ENCODE measurements at regions not wholly inside any gene's neighbourhood (a gene's known extent, or its start where the extent isn't known, plus 50 kb on each side); places are given as distances from the start of the nearest gene placed in this dataset.

GRCh38 chr13:109691689-109692088 is 94.7 kb downstream of the IRS2 start:
- Mint-ChIP-seq H3K27me3 (no peaks in the 10 kb centered on the region), H3K4me1 (no peaks in the 10 kb centered on the region), H3K36me3 (no peaks in the 10 kb centered on the region), H3K9me3 (no peaks in the 10 kb centered on the region), H3K4me3 (no peak overlapping the region), H3K27ac (no peak overlapping the region)
- Histone ChIP-seq H3K36me3 (ENCODE audit: insufficient read depth, low read length) (no peaks in the 10 kb centered on the region), H3K4me3 (ENCODE audit: low read length) (no peak overlapping the region), H3K4me1 (ENCODE audit: insufficient read depth, low read length) (no peaks in the 10 kb centered on the region), H3K9me3 (ENCODE audit: low read length) (no peaks in the 10 kb centered on the region), H3K27me3 (ENCODE audit: insufficient read depth, low read length, poor library complexity, severe bottlenecking) (no peaks in the 10 kb centered on the region), H3K27ac (ENCODE audit: low read depth, low read length) (no peak overlapping the region)
- DNase-seq, result no peak
- ChIA-PET POLR2A (no interaction called here), CTCF (no interaction called here)

GRCh38 chr13:109687559-109688448 is 98.6 kb downstream of the IRS2 start:
- no peaks in the 10 kb centered on the region for H3K36me3 ChIP-seq (ENCODE audit: insufficient read depth, low read length)
- POLR2A ChIA-PET, result no interaction called here
- no peaks in the 10 kb centered on the region for H3K4me1 ChIP-seq (ENCODE audit: insufficient read depth, low read length)
- H3K4me3 ChIP-seq (ENCODE audit: low read length), result no peak overlapping the region
- Mint-ChIP-seq H3K9me3 (no peaks in the 10 kb centered on the region), H3K4me1 (no peaks in the 10 kb centered on the region), H3K27me3 (peaks cover 0 to 3% of the 10 kb centered on the region in 2 donors), H3K4me3 (no peak overlapping the region), H3K27ac (peak overlapping the region in 1 of 8 donors; percentile 18), H3K36me3 (no peaks in the 10 kb centered on the region)
- H3K27ac ChIP-seq (ENCODE audit: low read depth, low read length), result no peak overlapping the region
- CTCF ChIA-PET, result no interaction called here
- no peak for DNase-seq
- H3K9me3 ChIP-seq (ENCODE audit: low read length), result no peaks in the 10 kb centered on the region
- no peaks in the 10 kb centered on the region for H3K27me3 ChIP-seq (ENCODE audit: insufficient read depth, low read length, poor library complexity, severe bottlenecking)

- H3K27ac ChIP-seq (ENCODE audit: low read depth, low read length), result no peak overlapping the region
- H3K9me3 ChIP-seq (ENCODE audit: low read length), result no peaks in the 10 kb centered on the region
- no peaks in the 10 kb centered on the region for H3K27me3 ChIP-seq (ENCODE audit: insufficient read depth, low read length, poor library complexity, severe bottlenecking)
- Mint-ChIP-seq H3K36me3 (no peaks in the 10 kb centered on the region), H3K4me1 (no peaks in the 10 kb centered on the region), H3K27ac (no peak overlapping the region), H3K4me3 (no peak overlapping the region), H3K9me3 (peaks cover 0 to under 1% (median 0%) of the 10 kb centered on the region in 5 donors), H3K27me3 (peaks cover 0 to 6% of the 10 kb centered on the region in 2 donors)
- CTCF ChIA-PET, result no interaction called here
- DNase-seq, result no peak
- H3K4me3 ChIP-seq (ENCODE audit: low read length), result no peak overlapping the region
- POLR2A ChIA-PET, result no interaction called here
- no peaks in the 10 kb centered on the region for H3K36me3 ChIP-seq (ENCODE audit: insufficient read depth, low read length)
- no peaks in the 10 kb centered on the region for H3K4me1 ChIP-seq (ENCODE audit: insufficient read depth, low read length)
Measured at GRCh38 chr13:109685203-109685602, 101.2 kb downstream of the IRS2 start.

- no peak overlapping the region for H3K4me3 Mint-ChIP-seq
- no peaks in the 10 kb centered on the region for H3K9me3 ChIP-seq (ENCODE audit: low read length)
- ChIA-PET CTCF (no interaction called here), POLR2A (no interaction called here)
- H3K4me1 ChIP-seq (ENCODE audit: insufficient read depth, low read length), result no peaks in the 10 kb centered on the region
- no peaks in the 10 kb centered on the region for H3K36me3 ChIP-seq (ENCODE audit: insufficient read depth, low read length)
- H3K27ac Mint-ChIP-seq, result no peak overlapping the region
- H3K27me3 Mint-ChIP-seq, result peaks cover 0 to 6% of the 10 kb centered on the region in 2 donors
- no peaks in the 10 kb centered on the region for H3K36me3 Mint-ChIP-seq
- no peaks in the 10 kb centered on the region for H3K4me1 Mint-ChIP-seq
- H3K4me3 ChIP-seq (ENCODE audit: low read length), result no peak overlapping the region
- no peak for DNase-seq
- H3K27ac ChIP-seq (ENCODE audit: low read depth, low read length), result no peak overlapping the region
- peaks cover 0 to 2% (median 0%) of the 10 kb centered on the region in 5 donors for H3K9me3 Mint-ChIP-seq
- H3K27me3 ChIP-seq (ENCODE audit: insufficient read depth, low read length, poor library complexity, severe bottlenecking), result no peaks in the 10 kb centered on the region
Measured at GRCh38 chr13:109684824-109685202, 101.6 kb downstream of the IRS2 start.

GRCh38 chr13:109684084-109684823 is 102.1 kb downstream of the IRS2 start:
- Histone ChIP-seq H3K27me3 (ENCODE audit: insufficient read depth, low read length, poor library complexity, severe bottlenecking) (no peaks in the 10 kb centered on the region), H3K4me1 (ENCODE audit: insufficient read depth, low read length) (no peaks in the 10 kb centered on the region), H3K27ac (ENCODE audit: low read depth, low read length) (no peak overlapping the region), H3K36me3 (ENCODE audit: insufficient read depth, low read length) (no peaks in the 10 kb centered on the region), H3K9me3 (ENCODE audit: low read length) (no peaks in the 10 kb centered on the region), H3K4me3 (ENCODE audit: low read length) (no peak overlapping the region)
- no peak overlapping the region for H3K4me3 Mint-ChIP-seq
- no peak overlapping the region for H3K27ac Mint-ChIP-seq
- peaks cover 0 to 2% (median 0%) of the 10 kb centered on the region in 5 donors for H3K9me3 Mint-ChIP-seq
- H3K36me3 Mint-ChIP-seq, result no peaks in the 10 kb centered on the region
- H3K4me1 Mint-ChIP-seq, result no peaks in the 10 kb centered on the region
- CTCF ChIA-PET, result no interaction called here
- POLR2A ChIA-PET, result no interaction called here
- peaks cover 0 to 6% of the 10 kb centered on the region in 2 donors for H3K27me3 Mint-ChIP-seq
- no peak for DNase-seq

GRCh38 chr13:109682534-109683244 is 103.7 kb downstream of the IRS2 start:
- CTCF ChIA-PET, result no interaction called here
- H3K27ac ChIP-seq (ENCODE audit: low read depth, low read length), result no peak overlapping the region
- H3K9me3 Mint-ChIP-seq, result peaks cover 0 to 2% (median 0%) of the 10 kb centered on the region in 5 donors
- no peaks in the 10 kb centered on the region for H3K36me3 Mint-ChIP-seq
- no peaks in the 10 kb centered on the region for H3K27me3 ChIP-seq (ENCODE audit: insufficient read depth, low read length, poor library complexity, severe bottlenecking)
- H3K27me3 Mint-ChIP-seq, result peaks cover 0 to 6% of the 10 kb centered on the region in 2 donors
- POLR2A ChIA-PET, result no interaction called here
- DNase-seq, result no peak
- H3K4me1 Mint-ChIP-seq, result no peaks in the 10 kb centered on the region
- H3K36me3 ChIP-seq (ENCODE audit: insufficient read depth, low read length), result no peaks in the 10 kb centered on the region
- no peaks in the 10 kb centered on the region for H3K4me1 ChIP-seq (ENCODE audit: insufficient read depth, low read length)
- H3K27ac Mint-ChIP-seq, result no peak overlapping the region
- no peak overlapping the region for H3K4me3 ChIP-seq (ENCODE audit: low read length)
- H3K9me3 ChIP-seq (ENCODE audit: low read length), result no peaks in the 10 kb centered on the region
- peak overlapping the region in 1 of 7 donors; percentile 14 for H3K4me3 Mint-ChIP-seq

GRCh38 chr13:109680930-109681329 is 105.5 kb downstream of the IRS2 start:
- Mint-ChIP-seq H3K27me3 (peaks cover 2 to 6% of the 10 kb centered on the region in 2 donors), H3K4me1 (no peaks in the 10 kb centered on the region), H3K36me3 (no peaks in the 10 kb centered on the region), H3K27ac (no peak overlapping the region), H3K9me3 (peaks cover 0 to 2% (median 0%) of the 10 kb centered on the region in 5 donors), H3K4me3 (no peak overlapping the region)
- Histone ChIP-seq H3K27ac (ENCODE audit: low read depth, low read length) (no peak overlapping the region), H3K9me3 (ENCODE audit: low read length) (no peaks in the 10 kb centered on the region), H3K27me3 (ENCODE audit: insufficient read depth, low read length, poor library complexity, severe bottlenecking) (no peaks in the 10 kb centered on the region), H3K36me3 (ENCODE audit: insufficient read depth, low read length) (no peaks in the 10 kb centered on the region), H3K4me1 (ENCODE audit: insufficient read depth, low read length) (no peaks in the 10 kb centered on the region), H3K4me3 (ENCODE audit: low read length) (no peak overlapping the region)
- ChIA-PET CTCF (no interaction called here), POLR2A (no interaction called here)
- no peak for DNase-seq

- no peaks in the 10 kb centered on the region for H3K27me3 ChIP-seq (ENCODE audit: insufficient read depth, low read length, poor library complexity, severe bottlenecking)
- DNase-seq, result no peak
- H3K9me3 Mint-ChIP-seq, result peaks cover 0 to 4% (median 0%) of the 10 kb centered on the region in 5 donors
- H3K9me3 ChIP-seq (ENCODE audit: low read length), result no peaks in the 10 kb centered on the region
- no peak overlapping the region for H3K27ac Mint-ChIP-seq
- peak overlapping the region in 1 of 7 donors; percentile 29 for H3K4me3 Mint-ChIP-seq
- no peaks in the 10 kb centered on the region for H3K36me3 Mint-ChIP-seq
- H3K4me1 ChIP-seq (ENCODE audit: insufficient read depth, low read length), result no peaks in the 10 kb centered on the region
- CTCF ChIA-PET, result no interaction called here
- H3K36me3 ChIP-seq (ENCODE audit: insufficient read depth, low read length), result no peaks in the 10 kb centered on the region
- H3K27ac ChIP-seq (ENCODE audit: low read depth, low read length), result no peak overlapping the region
- peaks cover 6 to 8% of the 10 kb centered on the region in 2 donors for H3K27me3 Mint-ChIP-seq
- no peaks in the 10 kb centered on the region for H3K4me1 Mint-ChIP-seq
- POLR2A ChIA-PET, result no interaction called here
- no peak overlapping the region for H3K4me3 ChIP-seq (ENCODE audit: low read length)
Measured at GRCh38 chr13:109680288-109680687, 106.1 kb downstream of the IRS2 start.

Measured in CD8-positive, alpha-beta memory T cell (primary cell).